PC-9 (cell line): ENCODE measurements at regions not wholly inside any gene's neighbourhood (a gene's known extent, or its start where the extent isn't known, plus 50 kb on each side); places are given as distances from the start of the nearest gene placed in this dataset.

Source experiments
- BruUV-seq: library from RNA; stranded (reverse); fragments of 400-500 nt; replicated peaks from 2 replicates; lab custom pipeline; 2021; lab: Mats Ljungman, UMichigan
- CTCF ChIA-PET: fragments of 300-600 bp; sonication (Branson Sonifier 250); formaldehyde crosslinking; loops from one replicate; lab custom pipeline; 2022; ENCODE audit warnings: antibody characterized with exemption; lab: Charles Lee
- POLR2A ChIA-PET: fragments of 300-600 bp; sonication (Branson Sonifier 250); formaldehyde crosslinking; loops from one replicate; lab custom pipeline; 2022; ENCODE audit warnings: antibody characterized with exemption; ENCODE audit not compliant: unreplicated experiment; lab: Charles Lee
- DNase-seq, 2 experiments: peaks; one replicate each; pipeline versions ENCODE4 v3.0.0 to v3.0.0-alpha.2; 2015 to 2022; ENCODE audit warnings: mixed read lengths in 1 of 2
- H2AFZ ChIP-seq: fragments of 200-600 bp; sonication (generic); 2 replicates; pipeline ENCODE4 v1.8.1; 2017; ENCODE audit warnings: antibody characterized with exemption
- H3F3A ChIP-seq: fragments of 200-600 bp; sonication (generic); 2 replicates; pipeline ENCODE4 v1.8.1; 2017; ENCODE audit warnings: antibody characterized with exemption, mild to moderate bottlenecking, low read depth; ENCODE audit not compliant: insufficient read depth
- H3K27ac ChIP-seq: fragments of 200-600 bp; sonication (generic); 2 replicates; pipeline ENCODE4 v1.6.1; 2016; ENCODE audit warnings: mixed run types
- H3K27me3 ChIP-seq: fragments of 200-600 bp; sonication (generic); 2 replicates; pipeline ENCODE4 v1.6.1; 2016; ENCODE audit warnings: low read depth, mixed run types; ENCODE audit not compliant: insufficient read depth
- H3K36me3 ChIP-seq: fragments of 200-600 bp; sonication (generic); 2 replicates; pipeline ENCODE4 v1.6.1; 2016; ENCODE audit warnings: low read depth, mixed run types
- H3K4me1 ChIP-seq: fragments of 200-600 bp; sonication (generic); replicated peaks from 2 replicates; pipeline ENCODE4 v1.6.1; 2016; ENCODE audit warnings: mixed run types; ENCODE audit not compliant: insufficient read depth
- H3K4me2 ChIP-seq: fragments of 200-600 bp; sonication (generic); 2 replicates; pipeline ENCODE4 v1.6.1; 2017; ENCODE audit warnings: mixed run types
- H3K4me3 ChIP-seq: fragments of 200-600 bp; sonication (generic); 2 replicates; pipeline ENCODE4 v1.6.1; 2016; ENCODE audit warnings: mixed run types
- H3K79me2 ChIP-seq: fragments of 200-600 bp; sonication (generic); 2 replicates; pipeline ENCODE4 v1.6.1; 2017; ENCODE audit warnings: low read depth, mixed run types
- H3K9me2 ChIP-seq: fragments of 200-600 bp; sonication (generic); 2 replicates; pipeline ENCODE4 v1.8.1; 2017; ENCODE audit warnings: mild to moderate bottlenecking; ENCODE audit not compliant: insufficient read depth
- H3K9me3 ChIP-seq: fragments of 200-600 bp; sonication (generic); 2 replicates; pipeline ENCODE4 v1.8.1; 2016; ENCODE audit warnings: low read depth; ENCODE audit not compliant: insufficient read depth
- H4K20me1 ChIP-seq: fragments of 200-600 bp; sonication (generic); 2 replicates; pipeline ENCODE4 v1.8.1; 2017; ENCODE audit not compliant: insufficient read depth
- CTCF ChIP-seq: fragments of 200-600 bp; sonication (generic); conservative IDR thresholded peaks from 2 replicates; pipeline ENCODE4 v1.6.1; 2017; ENCODE audit warnings: mixed run types, antibody characterized with exemption, mild to moderate bottlenecking, moderate library complexity
- EZH2 ChIP-seq: fragments of 200-600 bp; sonication (generic); IDR thresholded peaks from 2 replicates; pipeline ENCODE4 v1.8.0; 2017; ENCODE audit warnings: antibody characterized with exemption, low read depth
- intact Hi-C: fragments of 100-400 bp; cut with micrococcal nuclease; formaldehyde crosslinking; loops from one replicate; pipeline ENCODE4 v1.10.0; 2022; ENCODE audit not compliant: unreplicated experiment

GRCh38 chr5:6169660-6170059 lies 208.7 kb downstream of the MED10 start:
- H3K36me3 ChIP-seq = no peaks in the 10 kb centered on the region
- H3K27ac ChIP-seq = no peak overlapping the region
- DNase-seq = no peak
- H3K4me2 ChIP-seq = no peak overlapping the region
- 0 out of 2 replicates have a peak, but pooled peaks cover 4% of the 10 kb centered on the region for H3K27me3 ChIP-seq
- H3F3A ChIP-seq = no peaks in the 10 kb centered on the region
- H4K20me1 ChIP-seq = no peaks in the 10 kb centered on the region
- BruUV-seq = no TSS peak
- H3K9me2 ChIP-seq = no peaks in the 10 kb centered on the region
- no peaks in the 10 kb centered on the region for H3K9me3 ChIP-seq
- ChIA-PET CTCF (no interaction called here), POLR2A (no interaction called here)
- intact Hi-C loops = no loop called here
- H3K4me3 ChIP-seq = no peak overlapping the region
- no peak for TF ChIP-seq CTCF
- no peak for TF ChIP-seq EZH2
- no peaks in the 10 kb centered on the region for H3K4me1 ChIP-seq
- no peak overlapping the region for H2AFZ ChIP-seq
- H3K79me2 ChIP-seq = no peaks in the 10 kb centered on the region

- intact Hi-C loops = no loop called here
- H3K9me2 ChIP-seq = no peaks in the 10 kb centered on the region
- H3K79me2 ChIP-seq = no peaks in the 10 kb centered on the region
- H3K9me3 ChIP-seq = no peaks in the 10 kb centered on the region
- DNase-seq = no peak
- no peak overlapping the region for H2AFZ ChIP-seq
- 0 out of 2 replicates have a peak, but pooled peaks cover 5% of the 10 kb centered on the region for H3K27me3 ChIP-seq
- no peaks in the 10 kb centered on the region for H3K4me1 ChIP-seq
- no peaks in the 10 kb centered on the region for H4K20me1 ChIP-seq
- H3K36me3 ChIP-seq = no peaks in the 10 kb centered on the region
- ChIA-PET CTCF (interaction anchor here (0.6 kb wide), 1 partner anchor 354 kb away, joined by 3 read pairs; no protein-coding TSS in a partner anchor), POLR2A (interaction anchor here (0.7 kb wide), 1 partner anchor 1249 kb away, joined by 4 read pairs; no protein-coding TSS in a partner anchor)
- H3K4me2 ChIP-seq = no peak overlapping the region
- H3K27ac ChIP-seq = no peak overlapping the region
- no peaks in the 10 kb centered on the region for H3F3A ChIP-seq
- H3K4me3 ChIP-seq = no peak overlapping the region
- TF ChIP-seq EZH2 (no peak), CTCF (no peak)
- BruUV-seq = no TSS peak
Observed at GRCh38 chr5:6166698-6167394, 211.5 kb downstream of the MED10 start.

GRCh38 chr5:6163913-6164312 lies 214.4 kb downstream of the MED10 start:
- peaks cover 27% of the 10 kb centered on the region for H3K4me1 ChIP-seq
- TF ChIP-seq CTCF (no peak), EZH2 (no peak)
- H3F3A ChIP-seq = peaks cover 21% of the 10 kb centered on the region
- H3K36me3 ChIP-seq = no peaks in the 10 kb centered on the region
- no peaks in the 10 kb centered on the region for H3K9me3 ChIP-seq
- intact Hi-C loops = no loop called here
- 0 out of 2 replicates have a peak, but pooled peaks cover 5% of the 10 kb centered on the region for H3K27me3 ChIP-seq
- CTCF ChIA-PET = no interaction called here
- no peaks in the 10 kb centered on the region for H3K79me2 ChIP-seq
- BruUV-seq = no TSS peak
- no peak for DNase-seq
- no peaks in the 10 kb centered on the region for H3K9me2 ChIP-seq
- no peak overlapping the region for H3K27ac ChIP-seq
- H3K4me3 ChIP-seq = no peak overlapping the region
- POLR2A ChIA-PET = no interaction called here
- no peak overlapping the region for H2AFZ ChIP-seq
- no peaks in the 10 kb centered on the region for H4K20me1 ChIP-seq
- H3K4me2 ChIP-seq = no peak overlapping the region
